ENCODE measurements at regions not wholly inside any gene's neighbourhood (a gene's known extent, or its start where the extent isn't known, plus 50 kb on each side); places are given as distances from the start of the nearest gene placed in this dataset.

DNA sequence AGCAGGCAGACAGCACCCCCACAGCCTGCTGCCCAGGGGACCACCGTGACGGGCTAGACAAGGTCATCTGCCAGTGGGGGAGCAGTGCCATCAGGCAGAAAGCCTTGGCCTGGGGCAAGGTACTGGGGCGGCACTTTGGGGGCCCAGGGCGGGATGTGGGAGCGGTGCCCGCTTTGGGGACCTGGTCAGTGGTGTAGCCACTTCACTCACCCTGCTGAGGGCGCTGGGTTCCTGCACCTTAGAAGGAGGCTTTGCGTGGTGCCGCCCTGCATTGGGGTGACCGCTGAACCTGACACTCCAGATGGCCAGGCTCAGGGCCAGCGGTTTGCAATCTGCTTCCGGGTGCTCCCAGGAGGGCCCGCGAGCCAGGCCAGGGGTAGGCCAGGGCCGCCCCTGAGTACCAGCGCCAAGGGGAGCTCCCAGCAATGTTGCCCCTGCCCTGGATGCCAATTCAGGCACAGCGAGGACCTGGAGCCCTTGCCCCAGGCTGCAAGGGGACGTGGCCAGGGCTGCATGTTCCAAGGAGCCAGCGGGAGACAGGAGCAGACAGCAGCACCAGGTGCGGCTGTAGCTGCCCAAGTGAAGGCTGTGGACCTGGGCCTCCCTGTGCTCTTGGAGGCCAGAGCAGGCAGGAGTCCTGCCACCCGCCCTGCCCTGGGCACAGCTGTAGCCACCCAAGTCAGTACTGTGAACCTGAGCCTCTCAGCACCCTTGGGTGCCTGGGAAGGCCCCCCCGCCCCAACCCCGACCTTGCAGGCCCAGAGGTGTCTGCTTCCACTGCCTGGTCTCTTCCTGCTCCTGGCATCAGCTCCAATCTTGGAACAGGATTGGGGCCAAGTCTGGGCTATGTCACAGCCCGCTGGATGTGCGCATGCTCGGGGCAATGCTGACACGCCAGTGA is 550.7 kb downstream of the SLC6A15 start:
- TF ChIP-seq, protein P1, sequence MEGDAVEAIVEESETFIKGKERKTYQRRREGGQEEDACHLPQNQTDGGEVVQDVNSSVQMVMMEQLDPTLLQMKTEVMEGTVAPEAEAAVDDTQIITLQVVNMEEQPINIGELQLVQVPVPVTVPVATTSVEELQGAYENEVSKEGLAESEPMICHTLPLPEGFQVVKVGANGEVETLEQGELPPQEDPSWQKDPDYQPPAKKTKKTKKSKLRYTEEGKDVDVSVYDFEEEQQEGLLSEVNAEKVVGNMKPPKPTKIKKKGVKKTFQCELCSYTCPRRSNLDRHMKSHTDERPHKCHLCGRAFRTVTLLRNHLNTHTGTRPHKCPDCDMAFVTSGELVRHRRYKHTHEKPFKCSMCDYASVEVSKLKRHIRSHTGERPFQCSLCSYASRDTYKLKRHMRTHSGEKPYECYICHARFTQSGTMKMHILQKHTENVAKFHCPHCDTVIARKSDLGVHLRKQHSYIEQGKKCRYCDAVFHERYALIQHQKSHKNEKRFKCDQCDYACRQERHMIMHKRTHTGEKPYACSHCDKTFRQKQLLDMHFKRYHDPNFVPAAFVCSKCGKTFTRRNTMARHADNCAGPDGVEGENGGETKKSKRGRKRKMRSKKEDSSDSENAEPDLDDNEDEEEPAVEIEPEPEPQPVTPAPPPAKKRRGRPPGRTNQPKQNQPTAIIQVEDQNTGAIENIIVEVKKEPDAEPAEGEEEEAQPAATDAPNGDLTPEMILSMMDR (IDR thresholded peaks at IDR 0.05; ENCODE audit: low read depth, low read length, missing control alignments): no peak

DNA sequence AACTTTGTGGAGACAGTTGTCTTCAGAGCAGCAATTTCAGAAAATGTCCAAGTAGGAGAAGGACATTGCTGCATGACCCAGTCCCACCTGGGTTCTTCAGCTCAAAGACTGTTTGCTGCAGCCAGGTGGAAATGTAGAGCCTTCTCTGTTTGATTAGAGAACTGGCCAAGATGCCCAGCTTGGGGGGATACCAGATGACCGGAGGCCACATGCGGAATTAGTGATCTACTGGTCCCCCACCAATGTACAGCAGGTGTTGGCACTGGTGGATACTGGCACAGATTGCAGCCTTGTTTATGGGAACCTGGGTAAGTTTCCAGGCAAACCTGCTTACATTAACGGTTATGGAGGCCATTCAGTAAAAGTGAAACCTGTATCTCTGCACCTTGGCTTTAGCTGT is 555.3 kb downstream of the SLC6A15 start:
- H3K4me3 ChIP-seq (replicated peaks; ENCODE audit: low read depth, low read length): no peak overlapping the region
- DNase-seq (ENCODE audit: extremely low read depth, low read depth): no peak
- TF ChIP-seq, protein P1 (IDR thresholded peaks at IDR 0.05; ENCODE audit: low read depth, low read length, missing control alignments): no peak

More for the DNA sequence above, 550.7 kb downstream of the SLC6A15 start:
- no peak for DNase-seq (ENCODE audit: extremely low read depth, low read depth)
- no peak overlapping the region for H3K4me3 ChIP-seq (replicated peaks; ENCODE audit: low read depth, low read length)

DNA sequence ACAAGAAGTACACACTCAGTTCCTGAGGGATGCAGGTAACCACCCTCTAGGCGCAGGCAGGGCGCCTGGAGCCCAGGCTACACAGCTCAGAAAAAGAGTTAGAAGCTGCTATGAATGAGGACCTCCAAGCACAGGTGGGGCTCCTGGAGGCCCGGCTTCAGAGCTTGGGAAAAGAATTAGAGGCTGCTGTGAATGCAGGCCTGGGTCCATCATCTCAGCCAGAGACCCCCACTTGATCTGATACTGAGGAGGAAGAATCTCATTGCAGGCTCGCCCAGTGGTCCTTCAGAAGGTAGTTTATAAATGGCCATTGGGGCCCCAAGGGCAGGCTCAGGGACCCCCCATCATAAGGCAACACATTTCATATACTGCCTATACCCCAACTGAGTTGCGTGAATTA is 556.4 kb downstream of the SLC6A15 start:
- TF ChIP-seq, protein P1 (IDR thresholded peaks at IDR 0.05; ENCODE audit: low read depth, low read length, missing control alignments): no peak
- no peak for DNase-seq (ENCODE audit: extremely low read depth, low read depth)
- H3K4me3 ChIP-seq (replicated peaks; ENCODE audit: low read depth, low read length): no peak overlapping the region

DNA sequence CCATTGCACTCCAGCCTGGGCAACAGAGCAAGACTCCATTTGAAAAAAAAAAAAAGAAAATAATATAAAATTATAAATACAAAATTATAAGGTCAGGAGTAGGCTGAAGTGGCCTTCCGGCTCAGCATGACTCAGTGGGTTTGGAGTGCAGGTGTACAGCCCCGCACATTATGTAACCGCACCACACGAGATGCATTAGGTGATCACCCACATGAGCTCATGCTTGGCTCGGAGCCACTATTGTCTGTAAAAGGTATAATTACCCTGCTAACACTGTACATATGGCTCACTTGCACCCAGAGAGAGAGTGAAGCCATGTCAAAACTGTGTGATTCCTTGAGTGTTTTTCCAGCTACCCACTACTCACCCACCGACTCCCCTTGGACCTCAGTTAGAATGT is 557.0 kb downstream of the SLC6A15 start:
- no peak for DNase-seq (ENCODE audit: extremely low read depth, low read depth)
- TF ChIP-seq, protein P1 (IDR thresholded peaks at IDR 0.05; ENCODE audit: low read depth, low read length, missing control alignments): no peak
- H3K4me3 ChIP-seq (replicated peaks; ENCODE audit: low read depth, low read length): no peak overlapping the region

DNA sequence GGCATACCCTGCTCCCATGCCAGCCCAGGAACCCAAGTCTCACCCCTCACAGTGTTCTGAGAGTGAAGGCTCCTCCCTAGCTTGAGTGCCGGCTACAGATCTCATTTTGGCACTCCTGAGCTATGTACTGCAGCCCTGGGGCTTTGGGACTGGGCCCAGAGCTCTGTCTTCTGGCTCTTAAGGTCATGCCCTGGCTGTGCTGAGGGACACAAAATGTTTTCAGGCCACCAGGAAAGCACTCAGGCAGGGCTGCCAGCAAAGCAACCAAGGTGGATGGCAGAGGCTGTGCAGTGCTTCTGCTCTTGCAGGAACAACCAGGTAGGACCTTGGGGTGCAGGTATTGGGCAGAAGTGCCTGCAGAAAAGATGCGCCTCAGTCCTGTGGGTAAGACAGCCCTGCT is 564.0 kb downstream of the SLC6A15 start:
- DNase-seq (ENCODE audit: extremely low read depth, low read depth): no peak
- H3K4me3 ChIP-seq (replicated peaks; ENCODE audit: low read depth, low read length): no peak overlapping the region
- TF ChIP-seq, protein P1 (IDR thresholded peaks at IDR 0.05; ENCODE audit: low read depth, low read length, missing control alignments): no peak

DNA sequence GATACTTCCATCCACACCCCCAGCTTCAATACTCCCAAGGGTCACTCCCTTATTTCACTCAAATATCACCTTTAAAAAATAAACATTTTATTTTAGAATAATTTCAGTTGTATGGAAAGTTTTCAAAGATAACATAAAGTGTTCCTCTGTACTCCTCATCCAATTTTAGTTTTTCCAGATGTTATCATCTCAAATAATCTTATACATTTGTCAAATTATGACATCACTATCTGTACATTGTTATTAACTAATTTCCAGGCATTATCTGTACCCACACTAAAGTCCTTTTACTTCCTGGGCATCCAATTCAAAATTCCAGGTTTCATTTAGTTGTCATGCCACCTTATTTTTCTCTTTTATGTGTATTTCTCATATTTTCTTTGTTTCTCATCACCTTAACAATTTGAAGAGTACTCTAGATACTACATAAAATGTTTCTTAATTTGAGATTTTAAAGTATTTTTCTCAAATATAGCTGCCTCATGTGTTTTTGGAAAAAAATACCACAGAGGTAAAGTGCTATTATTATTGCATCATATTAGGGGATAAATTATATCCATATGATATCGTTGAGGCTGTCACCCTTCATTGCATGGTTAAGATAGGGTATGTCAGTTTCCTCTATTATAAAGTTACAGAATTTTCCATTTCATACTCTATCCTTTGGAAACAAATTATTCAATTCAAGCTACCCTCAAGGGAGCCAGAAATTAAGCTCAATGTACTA is 571.0 kb downstream of the SLC6A15 start:
- no peak overlapping the region for H3K4me3 ChIP-seq (replicated peaks; ENCODE audit: low read depth, low read length)
- no peak for DNase-seq (ENCODE audit: extremely low read depth, low read depth)
- TF ChIP-seq, protein P1 (IDR thresholded peaks at IDR 0.05; ENCODE audit: low read depth, low read length, missing control alignments): no peak
